HL-60 (cell line): ENCODE measurements at regions not wholly inside any gene's neighbourhood (a gene's known extent, or its start where the extent isn't known, plus 50 kb on each side); places are given as distances from the start of the nearest gene placed in this dataset.

ENCODE experiments used
- CTCF ChIP-seq: IDR thresholded peaks from one replicate; pipeline ENCODE4 v1.5.1; 2011; ENCODE audit warnings: low read length, control low read depth, inconsistent platforms; ENCODE audit not compliant: insufficient read depth
- GABPA ChIP-seq: IDR thresholded peaks from 2 replicates; pipeline ENCODE4 v1.6.1; 2012; ENCODE audit warnings: low read depth
- REST ChIP-seq: IDR thresholded peaks from 2 replicates; pipeline ENCODE4 v1.6.1; 2012; ENCODE audit warnings: low read depth; ENCODE audit not compliant: insufficient replicate concordance

GRCh38 chr7:67683628-67684027 is 687.0 kb downstream of the TYW1 start:
- TF ChIP-seq CTCF, result no peak
- no peak for TF ChIP-seq GABPA
- TF ChIP-seq REST, result no peak
